HepG2 (cell line): ENCODE measurements at regions not wholly inside any gene's neighbourhood (a gene's known extent, or its start where the extent isn't known, plus 50 kb on each side); places are given as distances from the start of the nearest gene placed in this dataset.
A peak's percentile ranks its signal among the peaks of the same experiment; 100 is the strongest.

Experiments
- KLF16 ChIP-seq, 2 experiments: sonication (generic) in 1 of 2; formaldehyde crosslinking in 1 of 2; IDR thresholded peaks; 2 replicates each; pipeline versions ENCODE4 v1.6.1 to v1.8.0; 2016 to 2023; ENCODE audit warnings: missing genetic modification reagents in 2 of 2, missing compliant biosample characterization in 1 of 2
- MYC ChIP-seq: sonication (generic); formaldehyde crosslinking; IDR thresholded peaks from 2 replicates; pipeline ENCODE4 v1.9.0; 2021; ENCODE audit warnings: missing genetic modification reagents, borderline replicate concordance
- PHF20 ChIP-seq: sonication (generic); formaldehyde crosslinking; IDR thresholded peaks from 2 replicates; pipeline ENCODE4 v1.5.0; 2020; ENCODE audit warnings: mild to moderate bottlenecking, missing genetic modification reagents
- SRSF4 ChIP-seq: fragments of 200-400 bp; formaldehyde crosslinking; IDR thresholded peaks from one replicate; pipeline ENCODE4 v1.6.1; 2018; ENCODE audit warnings: mild to moderate bottlenecking, low read depth, low read length, moderate library complexity; ENCODE audit not compliant: poor library complexity, severe bottlenecking
- ZBTB21 ChIP-seq: sonication (generic); formaldehyde crosslinking; IDR thresholded peaks from 2 replicates; pipeline ENCODE4 v1.4.0; 2020; ENCODE audit warnings: missing genetic modification reagents
- ZNF33B ChIP-seq: sonication (generic); formaldehyde crosslinking; IDR thresholded peaks from 2 replicates; pipeline ENCODE4 v1.5.1; 2020; ENCODE audit warnings: mild to moderate bottlenecking, missing genetic modification reagents
- ZNF644 ChIP-seq: IDR thresholded peaks from 2 replicates; pipeline ENCODE4 v1.6.1; 2016; ENCODE audit warnings: low read depth
- ZNF720 ChIP-seq: sonication (generic); formaldehyde crosslinking; IDR thresholded peaks from 2 replicates; pipeline ENCODE4 v1.4.0; 2020; ENCODE audit warnings: missing genetic modification reagents
- ZNF781 ChIP-seq: sonication (generic); formaldehyde crosslinking; IDR thresholded peaks from 2 replicates; pipeline ENCODE4 v1.5.1; 2020; ENCODE audit warnings: borderline replicate concordance, mild to moderate bottlenecking, missing genetic modification reagents; ENCODE audit errors: not compliant biosample characterization
- TF ChIP-seq, protein P1 (sequence below): IDR thresholded peaks from 2 replicates; pipeline ENCODE4 v1.6.1; 2016; ENCODE audit warnings: low read depth, missing genetic modification reagents, missing compliant biosample characterization
- TF ChIP-seq, protein P2 (sequence below): sonication (generic); formaldehyde crosslinking; IDR thresholded peaks from 2 replicates; pipeline ENCODE4 v1.8.0; 2022; ENCODE audit warnings: mild to moderate bottlenecking, missing genetic modification reagents, moderate library complexity
- TF ChIP-seq, protein P3 (sequence below): sonication (generic); formaldehyde crosslinking; conservative IDR thresholded peaks from 2 replicates; pipeline ENCODE4 v1.4.0; 2020; ENCODE audit warnings: mild to moderate bottlenecking, missing genetic modification reagents, moderate library complexity
- TF ChIP-seq, protein P4 (sequence below): sonication (generic); formaldehyde crosslinking; IDR thresholded peaks from 2 replicates; pipeline ENCODE4 v1.4.0; 2020; ENCODE audit warnings: mild to moderate bottlenecking, missing genetic modification reagents

DNA sequence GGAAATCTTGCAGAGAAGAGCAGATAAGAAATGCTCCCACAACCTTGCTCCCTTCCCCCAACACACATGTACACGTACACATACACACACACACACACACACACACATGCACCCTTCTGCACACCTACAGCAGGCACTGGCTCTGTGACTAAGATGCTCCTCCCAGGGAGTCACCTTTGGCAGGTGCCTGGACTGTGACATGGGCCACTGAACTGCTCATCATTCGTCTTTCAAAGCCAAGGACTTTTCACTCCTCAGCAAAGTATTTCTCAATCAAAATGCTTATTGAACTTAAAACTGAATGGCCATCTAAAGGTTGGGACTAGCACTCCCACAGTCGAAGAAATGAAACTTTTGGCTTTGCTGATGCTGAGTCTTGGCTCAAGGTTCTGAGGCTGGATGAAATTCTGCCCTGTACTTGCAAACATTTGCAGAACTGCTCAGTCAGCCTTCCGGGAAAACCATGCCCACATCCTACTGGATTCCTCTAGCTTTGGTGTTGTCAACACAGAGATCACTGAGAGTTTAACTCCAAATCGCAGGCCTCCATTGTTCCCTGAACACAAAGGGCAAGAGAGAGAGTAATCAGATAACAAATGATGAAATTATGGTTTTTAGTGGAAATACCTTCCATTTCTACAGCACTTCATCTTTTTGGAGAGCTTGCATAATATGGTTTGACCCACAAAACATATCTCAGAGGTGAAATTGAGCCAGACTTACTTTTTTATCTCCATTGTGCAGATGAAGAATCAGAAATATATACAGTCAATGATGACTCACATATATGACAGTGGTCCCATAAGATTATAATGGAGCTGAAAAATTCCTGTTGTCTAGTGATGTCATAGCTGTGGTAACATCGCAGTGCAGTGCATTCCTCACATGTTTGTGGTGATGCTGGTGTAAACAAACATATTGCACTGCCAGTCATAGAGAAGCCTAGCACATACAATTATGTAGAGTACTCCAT lies 72.4 kb upstream of the BCAR3 start (continued):
- TF ChIP-seq, protein P1, sequence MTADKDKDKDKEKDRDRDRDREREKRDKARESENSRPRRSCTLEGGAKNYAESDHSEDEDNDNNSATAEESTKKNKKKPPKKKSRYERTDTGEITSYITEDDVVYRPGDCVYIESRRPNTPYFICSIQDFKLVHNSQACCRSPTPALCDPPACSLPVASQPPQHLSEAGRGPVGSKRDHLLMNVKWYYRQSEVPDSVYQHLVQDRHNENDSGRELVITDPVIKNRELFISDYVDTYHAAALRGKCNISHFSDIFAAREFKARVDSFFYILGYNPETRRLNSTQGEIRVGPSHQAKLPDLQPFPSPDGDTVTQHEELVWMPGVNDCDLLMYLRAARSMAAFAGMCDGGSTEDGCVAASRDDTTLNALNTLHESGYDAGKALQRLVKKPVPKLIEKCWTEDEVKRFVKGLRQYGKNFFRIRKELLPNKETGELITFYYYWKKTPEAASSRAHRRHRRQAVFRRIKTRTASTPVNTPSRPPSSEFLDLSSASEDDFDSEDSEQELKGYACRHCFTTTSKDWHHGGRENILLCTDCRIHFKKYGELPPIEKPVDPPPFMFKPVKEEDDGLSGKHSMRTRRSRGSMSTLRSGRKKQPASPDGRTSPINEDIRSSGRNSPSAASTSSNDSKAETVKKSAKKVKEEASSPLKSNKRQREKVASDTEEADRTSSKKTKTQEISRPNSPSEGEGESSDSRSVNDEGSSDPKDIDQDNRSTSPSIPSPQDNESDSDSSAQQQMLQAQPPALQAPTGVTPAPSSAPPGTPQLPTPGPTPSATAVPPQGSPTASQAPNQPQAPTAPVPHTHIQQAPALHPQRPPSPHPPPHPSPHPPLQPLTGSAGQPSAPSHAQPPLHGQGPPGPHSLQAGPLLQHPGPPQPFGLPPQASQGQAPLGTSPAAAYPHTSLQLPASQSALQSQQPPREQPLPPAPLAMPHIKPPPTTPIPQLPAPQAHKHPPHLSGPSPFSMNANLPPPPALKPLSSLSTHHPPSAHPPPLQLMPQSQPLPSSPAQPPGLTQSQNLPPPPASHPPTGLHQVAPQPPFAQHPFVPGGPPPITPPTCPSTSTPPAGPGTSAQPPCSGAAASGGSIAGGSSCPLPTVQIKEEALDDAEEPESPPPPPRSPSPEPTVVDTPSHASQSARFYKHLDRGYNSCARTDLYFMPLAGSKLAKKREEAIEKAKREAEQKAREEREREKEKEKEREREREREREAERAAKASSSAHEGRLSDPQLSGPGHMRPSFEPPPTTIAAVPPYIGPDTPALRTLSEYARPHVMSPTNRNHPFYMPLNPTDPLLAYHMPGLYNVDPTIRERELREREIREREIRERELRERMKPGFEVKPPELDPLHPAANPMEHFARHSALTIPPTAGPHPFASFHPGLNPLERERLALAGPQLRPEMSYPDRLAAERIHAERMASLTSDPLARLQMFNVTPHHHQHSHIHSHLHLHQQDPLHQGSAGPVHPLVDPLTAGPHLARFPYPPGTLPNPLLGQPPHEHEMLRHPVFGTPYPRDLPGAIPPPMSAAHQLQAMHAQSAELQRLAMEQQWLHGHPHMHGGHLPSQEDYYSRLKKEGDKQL, result no peak
- TF ChIP-seq ZNF33B (CRISPR knock-in tag) (no peak), ZNF644 (peak; percentile 77; the same call in 1 of the 2 replicates), ZNF781 (CRISPR knock-in tag) (no peak), ZBTB21 (CRISPR knock-in tag) (peak; percentile 69; the same call in 1 of the 2 replicates), SRSF4 (no peak), PHF20 (CRISPR knock-in tag) (no peak), MYC (no peak), ZNF720 (CRISPR knock-in tag) (no peak), KLF16 (CRISPR knock-in tag; IDR thresholded peaks at IDR 0.05) (0 out of 4 replicates have a peak, but pooled peaks of 1 of the 2 experiments have one; percentile 37)
- TF ChIP-seq, protein P2, sequence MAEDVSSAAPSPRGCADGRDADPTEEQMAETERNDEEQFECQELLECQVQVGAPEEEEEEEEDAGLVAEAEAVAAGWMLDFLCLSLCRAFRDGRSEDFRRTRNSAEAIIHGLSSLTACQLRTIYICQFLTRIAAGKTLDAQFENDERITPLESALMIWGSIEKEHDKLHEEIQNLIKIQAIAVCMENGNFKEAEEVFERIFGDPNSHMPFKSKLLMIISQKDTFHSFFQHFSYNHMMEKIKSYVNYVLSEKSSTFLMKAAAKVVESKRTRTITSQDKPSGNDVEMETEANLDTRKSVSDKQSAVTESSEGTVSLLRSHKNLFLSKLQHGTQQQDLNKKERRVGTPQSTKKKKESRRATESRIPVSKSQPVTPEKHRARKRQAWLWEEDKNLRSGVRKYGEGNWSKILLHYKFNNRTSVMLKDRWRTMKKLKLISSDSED (CRISPR knock-in tag), result no peak
- TF ChIP-seq, protein P3, sequence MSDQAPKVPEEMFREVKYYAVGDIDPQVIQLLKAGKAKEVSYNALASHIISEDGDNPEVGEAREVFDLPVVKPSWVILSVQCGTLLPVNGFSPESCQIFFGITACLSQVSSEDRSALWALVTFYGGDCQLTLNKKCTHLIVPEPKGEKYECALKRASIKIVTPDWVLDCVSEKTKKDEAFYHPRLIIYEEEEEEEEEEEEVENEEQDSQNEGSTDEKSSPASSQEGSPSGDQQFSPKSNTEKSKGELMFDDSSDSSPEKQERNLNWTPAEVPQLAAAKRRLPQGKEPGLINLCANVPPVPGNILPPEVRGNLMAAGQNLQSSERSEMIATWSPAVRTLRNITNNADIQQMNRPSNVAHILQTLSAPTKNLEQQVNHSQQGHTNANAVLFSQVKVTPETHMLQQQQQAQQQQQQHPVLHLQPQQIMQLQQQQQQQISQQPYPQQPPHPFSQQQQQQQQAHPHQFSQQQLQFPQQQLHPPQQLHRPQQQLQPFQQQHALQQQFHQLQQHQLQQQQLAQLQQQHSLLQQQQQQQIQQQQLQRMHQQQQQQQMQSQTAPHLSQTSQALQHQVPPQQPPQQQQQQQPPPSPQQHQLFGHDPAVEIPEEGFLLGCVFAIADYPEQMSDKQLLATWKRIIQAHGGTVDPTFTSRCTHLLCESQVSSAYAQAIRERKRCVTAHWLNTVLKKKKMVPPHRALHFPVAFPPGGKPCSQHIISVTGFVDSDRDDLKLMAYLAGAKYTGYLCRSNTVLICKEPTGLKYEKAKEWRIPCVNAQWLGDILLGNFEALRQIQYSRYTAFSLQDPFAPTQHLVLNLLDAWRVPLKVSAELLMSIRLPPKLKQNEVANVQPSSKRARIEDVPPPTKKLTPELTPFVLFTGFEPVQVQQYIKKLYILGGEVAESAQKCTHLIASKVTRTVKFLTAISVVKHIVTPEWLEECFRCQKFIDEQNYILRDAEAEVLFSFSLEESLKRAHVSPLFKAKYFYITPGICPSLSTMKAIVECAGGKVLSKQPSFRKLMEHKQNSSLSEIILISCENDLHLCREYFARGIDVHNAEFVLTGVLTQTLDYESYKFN, result 0 out of 2 replicates have a peak, but pooled peaks have one; percentile 22
- TF ChIP-seq, protein P4, sequence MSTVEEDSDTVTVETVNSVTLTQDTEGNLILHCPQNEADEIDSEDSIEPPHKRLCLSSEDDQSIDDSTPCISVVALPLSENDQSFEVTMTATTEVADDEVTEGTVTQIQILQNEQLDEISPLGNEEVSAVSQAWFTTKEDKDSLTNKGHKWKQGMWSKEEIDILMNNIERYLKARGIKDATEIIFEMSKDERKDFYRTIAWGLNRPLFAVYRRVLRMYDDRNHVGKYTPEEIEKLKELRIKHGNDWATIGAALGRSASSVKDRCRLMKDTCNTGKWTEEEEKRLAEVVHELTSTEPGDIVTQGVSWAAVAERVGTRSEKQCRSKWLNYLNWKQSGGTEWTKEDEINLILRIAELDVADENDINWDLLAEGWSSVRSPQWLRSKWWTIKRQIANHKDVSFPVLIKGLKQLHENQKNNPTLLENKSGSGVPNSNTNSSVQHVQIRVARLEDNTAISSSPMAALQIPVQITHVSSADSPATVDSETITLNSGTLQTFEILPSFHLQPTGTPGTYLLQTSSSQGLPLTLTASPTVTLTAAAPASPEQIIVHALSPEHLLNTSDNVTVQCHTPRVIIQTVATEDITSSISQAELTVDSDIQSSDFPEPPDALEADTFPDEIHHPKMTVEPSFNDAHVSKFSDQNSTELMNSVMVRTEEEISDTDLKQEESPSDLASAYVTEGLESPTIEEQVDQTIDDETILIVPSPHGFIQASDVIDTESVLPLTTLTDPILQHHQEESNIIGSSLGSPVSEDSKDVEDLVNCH (CRISPR knock-in tag), result no peak
